RWPE1 (cell line): ENCODE measurements at regions not wholly inside any gene's neighbourhood (a gene's known extent, or its start where the extent isn't known, plus 50 kb on each side); places are given as distances from the start of the nearest gene placed in this dataset.
"Not testable (repeated sequence)": the region's sequence is repeated elsewhere in the genome, so short reads cannot be mapped to it uniquely, and the experiment has no call there.

Experiments used
- CTCF ChIA-PET: fragments of 350-600 bp; sonication (Branson Sonifier 250); formaldehyde crosslinking; extraction: SDS; loops from one replicate; lab custom pipeline; 2021; lab: Yijun Ruan, JAX
- POLR2A ChIA-PET: fragments of 400-600 bp; formaldehyde crosslinking; extraction: SDS; loops from one replicate; lab custom pipeline; 2020; ENCODE audit warnings: antibody characterized with exemption; ENCODE audit not compliant: low non-redundant PET; lab: Yijun Ruan, JAX
- DNase-seq: peaks from one replicate; pipeline ENCODE4 v3.0.0; 2012; ENCODE audit warnings: low spot score
- H3K27ac ChIP-seq: fragments of 450-650 bp; 2 replicates; pipeline ENCODE4 v1.5.1; 2017
- TF ChIP-seq, protein P1 (sequence below): fragments of 450-650 bp; conservative IDR thresholded peaks from 2 replicates; pipeline ENCODE4 v1.5.1; 2017; ENCODE audit warnings: low read depth, mild to moderate bottlenecking

DNA sequence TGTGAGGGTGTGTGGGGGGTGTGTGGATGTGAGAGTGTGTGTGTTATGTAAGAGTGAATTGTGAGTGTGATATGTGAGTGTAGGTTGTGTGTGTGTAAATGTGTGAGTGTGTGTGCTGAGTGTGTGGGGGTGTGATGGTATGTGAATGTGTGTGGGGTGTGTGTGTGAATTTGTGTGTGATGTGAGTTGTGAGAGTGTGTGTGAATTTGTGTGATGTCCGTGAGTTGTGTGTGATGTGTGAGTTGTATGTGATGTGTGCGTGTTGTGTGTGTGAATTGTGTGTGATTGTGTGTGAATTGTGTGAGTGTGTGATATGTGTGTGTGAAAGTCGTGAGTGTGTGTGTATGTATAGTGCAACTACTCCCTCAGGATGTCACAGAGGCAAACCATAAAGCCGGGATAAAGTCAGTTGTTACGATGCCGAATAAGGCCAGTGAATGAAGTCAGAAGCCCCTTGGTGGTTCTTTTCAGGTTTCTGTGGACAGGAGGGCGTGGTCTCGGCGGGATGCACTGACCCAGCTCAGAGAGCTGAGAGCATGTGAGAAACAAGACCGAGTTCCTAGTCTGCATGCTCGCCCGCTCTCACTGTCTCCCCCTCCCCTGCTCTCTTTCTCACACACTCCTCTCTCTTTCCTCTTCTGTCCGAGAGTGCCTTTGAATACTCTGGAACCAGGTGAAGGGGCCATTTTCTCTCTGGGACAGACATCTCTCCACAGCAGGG lies 71.8 kb upstream of the MAX start:
- TF ChIP-seq, protein P1, sequence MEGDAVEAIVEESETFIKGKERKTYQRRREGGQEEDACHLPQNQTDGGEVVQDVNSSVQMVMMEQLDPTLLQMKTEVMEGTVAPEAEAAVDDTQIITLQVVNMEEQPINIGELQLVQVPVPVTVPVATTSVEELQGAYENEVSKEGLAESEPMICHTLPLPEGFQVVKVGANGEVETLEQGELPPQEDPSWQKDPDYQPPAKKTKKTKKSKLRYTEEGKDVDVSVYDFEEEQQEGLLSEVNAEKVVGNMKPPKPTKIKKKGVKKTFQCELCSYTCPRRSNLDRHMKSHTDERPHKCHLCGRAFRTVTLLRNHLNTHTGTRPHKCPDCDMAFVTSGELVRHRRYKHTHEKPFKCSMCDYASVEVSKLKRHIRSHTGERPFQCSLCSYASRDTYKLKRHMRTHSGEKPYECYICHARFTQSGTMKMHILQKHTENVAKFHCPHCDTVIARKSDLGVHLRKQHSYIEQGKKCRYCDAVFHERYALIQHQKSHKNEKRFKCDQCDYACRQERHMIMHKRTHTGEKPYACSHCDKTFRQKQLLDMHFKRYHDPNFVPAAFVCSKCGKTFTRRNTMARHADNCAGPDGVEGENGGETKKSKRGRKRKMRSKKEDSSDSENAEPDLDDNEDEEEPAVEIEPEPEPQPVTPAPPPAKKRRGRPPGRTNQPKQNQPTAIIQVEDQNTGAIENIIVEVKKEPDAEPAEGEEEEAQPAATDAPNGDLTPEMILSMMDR, result no peak
- no peak overlapping the region for H3K27ac ChIP-seq
- CTCF ChIA-PET, result no interaction called here
- POLR2A ChIA-PET, result no interaction called here
- DNase-seq, result no peak

DNA sequence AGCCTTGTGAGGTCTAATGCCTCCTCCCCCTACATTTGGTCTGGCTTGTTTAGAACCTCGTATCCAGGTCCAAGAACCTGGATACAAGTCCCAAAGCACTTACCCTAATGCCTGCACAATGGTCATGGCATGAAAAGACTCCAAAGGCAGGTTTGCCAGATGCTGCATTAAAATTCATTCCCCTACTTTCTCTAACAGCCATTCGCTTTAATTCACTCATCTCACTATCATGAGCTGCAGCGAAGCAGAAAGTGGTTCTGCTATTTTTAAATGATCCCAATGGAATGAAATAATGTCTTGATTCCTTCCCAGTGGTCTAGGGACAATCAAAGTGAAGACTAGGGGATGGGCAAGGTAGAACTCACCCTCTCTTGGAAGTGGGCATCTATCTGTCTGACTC lies 72.5 kb upstream of the MAX start:
- no peak for DNase-seq
- CTCF ChIA-PET, result interaction anchor here (0.6 kb wide), 1 partner anchor 13 kb away, joined by 3 read pairs; no protein-coding TSS in a partner anchor
- H3K27ac ChIP-seq, result no peak overlapping the region
- TF ChIP-seq, protein P1, result no peak
- POLR2A ChIA-PET, result no interaction called here

DNA sequence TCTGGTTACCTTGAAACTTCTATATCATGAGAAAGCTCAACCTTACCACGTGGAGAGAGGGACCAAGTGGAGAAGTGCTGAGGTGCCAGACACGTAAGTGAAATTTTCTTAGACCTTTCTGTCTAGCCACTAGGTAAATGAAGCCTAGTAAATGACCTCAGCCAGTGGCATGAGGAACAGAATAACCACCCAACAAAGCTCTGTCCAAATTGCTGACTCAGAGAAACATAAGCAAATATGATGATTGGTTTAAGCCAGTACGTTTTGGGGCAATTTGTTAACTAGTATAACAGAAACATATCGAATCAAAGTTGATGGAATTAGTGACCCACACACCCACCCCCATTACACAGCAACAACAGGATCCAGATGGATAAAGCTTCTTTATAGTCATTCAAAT lies 75.2 kb upstream of the MAX start:
- H3K27ac ChIP-seq, result no peak overlapping the region
- ChIA-PET POLR2A (no interaction called here), CTCF (interaction anchor here (1.9 kb wide), 1 partner anchor 13 kb away, joined by 6 read pairs; no protein-coding TSS in a partner anchor)
- TF ChIP-seq, protein P1, result no peak
- DNase-seq, result no peak

DNA sequence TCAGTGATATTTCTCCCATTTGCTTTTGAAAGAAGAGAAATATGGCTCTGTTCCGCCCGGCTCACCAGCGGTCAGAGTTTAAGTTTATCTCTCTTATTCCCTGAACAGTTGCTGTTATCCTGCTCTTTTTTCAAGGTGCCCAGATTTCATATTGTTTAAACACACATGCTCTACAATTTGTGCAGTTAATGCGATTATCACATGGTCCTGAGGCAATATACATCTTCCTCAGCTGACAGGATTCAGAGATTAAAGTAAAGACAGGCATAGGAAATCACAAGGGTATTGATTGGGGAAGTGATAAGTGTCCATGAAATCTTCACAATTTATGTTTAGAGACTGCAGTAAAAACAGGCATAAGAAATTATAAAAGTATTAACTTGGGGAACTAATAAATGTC lies 76.9 kb upstream of the MAX start:
- DNase-seq, POLR2A ChIA-PET, H3K27ac ChIP-seq, CTCF ChIA-PET: not testable (repeated sequence)

DNA sequence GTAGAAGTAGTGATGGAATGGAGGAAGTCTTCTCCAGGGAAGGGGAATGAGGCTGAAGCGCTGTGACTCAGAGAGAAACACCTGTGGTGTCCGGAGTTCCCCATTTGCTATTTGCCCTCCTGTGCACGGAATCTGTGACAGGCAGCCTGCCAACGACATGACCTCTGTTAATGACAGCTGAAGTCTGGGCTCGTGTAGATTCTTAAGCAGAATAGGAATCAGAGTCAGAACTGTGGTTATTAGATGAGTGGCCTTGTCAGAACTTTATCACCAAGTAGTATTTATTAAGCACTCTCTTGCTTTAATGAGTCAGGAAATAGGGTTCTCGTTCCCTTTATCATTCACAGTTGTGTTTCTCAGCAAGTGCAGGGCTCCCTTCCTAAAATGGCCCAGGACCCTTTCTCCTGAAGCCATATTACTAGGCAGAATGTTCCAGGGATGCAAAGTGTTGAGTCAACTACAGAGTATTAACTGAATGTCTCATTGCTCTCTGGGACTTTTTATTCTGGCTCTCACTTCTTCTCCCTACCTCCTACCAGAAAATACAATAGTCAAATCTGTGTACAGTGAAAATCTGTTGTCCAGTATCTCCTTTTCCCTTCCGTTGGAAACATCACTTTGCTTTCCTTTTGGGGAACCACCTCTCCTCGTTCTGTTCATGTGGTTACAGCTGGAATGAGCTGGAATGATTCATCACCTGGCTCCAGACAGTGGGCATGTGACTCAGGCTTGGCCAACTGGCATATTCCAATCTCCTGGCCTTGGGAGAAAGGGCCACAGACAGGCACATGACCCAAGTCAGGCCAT lies 77.8 kb upstream of the MAX start:
- DNase-seq, result peak; percentile 84
- POLR2A ChIA-PET, result no interaction called here
- CTCF ChIA-PET, result interaction anchor here (0.6 to 0.9 kb wide), 2 partner anchors 16 to 446 kb away, joined by 3 to 5 read pairs; no protein-coding TSS in a partner anchor
- peak overlapping the region; percentile 71 for H3K27ac ChIP-seq
- TF ChIP-seq, protein P1, result no peak

DNA sequence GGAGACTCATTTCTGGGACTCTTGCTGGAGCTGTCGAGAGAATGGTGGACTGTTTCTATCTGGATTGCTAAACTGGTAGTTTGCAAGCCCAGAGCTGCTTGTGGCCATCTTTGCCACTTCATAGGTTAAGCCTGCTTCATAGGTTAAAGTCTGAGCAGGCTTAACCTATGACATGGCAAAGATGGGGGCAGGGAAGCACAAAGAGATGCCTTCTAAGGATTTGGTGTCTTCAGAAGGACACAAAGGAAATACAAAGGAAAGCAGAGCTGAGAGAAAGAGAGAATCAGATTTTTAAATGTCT lies 78.4 kb upstream of the MAX start:
- no peak for DNase-seq
- H3K27ac ChIP-seq, result peak overlapping the region; percentile 71
- CTCF ChIA-PET, result interaction anchor here (0.9 kb wide), 1 partner anchor 16 kb away, joined by 3 read pairs; no protein-coding TSS in a partner anchor
- POLR2A ChIA-PET, result no interaction called here
- TF ChIP-seq, protein P1, result no peak
